ENCODE measurements at regions not wholly inside any gene's neighbourhood (a gene's known extent, or its start where the extent isn't known, plus 50 kb on each side); places are given as distances from the start of the nearest gene placed in this dataset.

- TF ChIP-seq CTCF (IDR thresholded peaks at IDR 0.05; ENCODE audit: control extremely low read depth in 1 of 3, insufficient read depth in 1 of 3, low read depth in 1 of 3, low read length in 3 of 3) (no peak), YY1 (IDR thresholded peaks at IDR 0.05; ENCODE audit: low read depth, low read length) (no peak), SP1 (IDR thresholded peaks at IDR 0.05; ENCODE audit: low read depth, low read length) (no peak), POLR2A (IDR thresholded peaks at IDR 0.05; ENCODE audit: control extremely low read depth in 1 of 2, low read depth in 2 of 2, low read length in 2 of 2) (no peak), SIRT6 (IDR thresholded peaks at IDR 0.05; ENCODE audit: low read length) (no peak), RNF2 (IDR thresholded peaks at IDR 0.05; ENCODE audit: borderline replicate concordance, low read depth, low read length, missing control alignments, poor library complexity, severe bottlenecking) (no peak), RAD21 (IDR thresholded peaks at IDR 0.05 in 1 of 2, conservative IDR thresholded peaks at IDR 0.05 in 1 of 2; ENCODE audit: low read depth in 2 of 2, low read length in 2 of 2) (no peak), SIN3A (conservative IDR thresholded peaks at IDR 0.05 in 1 of 2, IDR thresholded peaks at IDR 0.05 in 1 of 2; ENCODE audit: low read depth in 1 of 2, low read length in 2 of 2) (no peak), BACH1 (IDR thresholded peaks at IDR 0.05; ENCODE audit: low read length) (no peak), RXRA (IDR thresholded peaks at IDR 0.05; ENCODE audit: insufficient read depth, low read depth, low read length) (no peak), HDAC6 (IDR thresholded peaks at IDR 0.05; ENCODE audit: low read depth, low read length) (no peak)
Observed at GRCh38 chr9:78566948-78567675, 270.2 kb downstream of the PSAT1 start.
